Stimulated activated CD8-positive, alpha-beta memory T cell treated with anti-CD3 and anti-CD28 coated beads, Interleukin-15, amount 100 ng/mL, for 48 hours (primary cell): ENCODE measurements at regions not wholly inside any gene's neighbourhood (a gene's known extent, or its start where the extent isn't known, plus 50 kb on each side); places are given as distances from the start of the nearest gene placed in this dataset.

Experiments used
- DNase-seq, 2 donors: peaks; one replicate each; pipeline ENCODE4 v3.0.0-alpha.2; 2020; ENCODE audit warnings: low read depth in 2 of 2

- DNase-seq: no peak
Observed at GRCh38 chr1:22350171-22350923, 101.3 kb upstream of the ZBTB40 start.

DNA sequence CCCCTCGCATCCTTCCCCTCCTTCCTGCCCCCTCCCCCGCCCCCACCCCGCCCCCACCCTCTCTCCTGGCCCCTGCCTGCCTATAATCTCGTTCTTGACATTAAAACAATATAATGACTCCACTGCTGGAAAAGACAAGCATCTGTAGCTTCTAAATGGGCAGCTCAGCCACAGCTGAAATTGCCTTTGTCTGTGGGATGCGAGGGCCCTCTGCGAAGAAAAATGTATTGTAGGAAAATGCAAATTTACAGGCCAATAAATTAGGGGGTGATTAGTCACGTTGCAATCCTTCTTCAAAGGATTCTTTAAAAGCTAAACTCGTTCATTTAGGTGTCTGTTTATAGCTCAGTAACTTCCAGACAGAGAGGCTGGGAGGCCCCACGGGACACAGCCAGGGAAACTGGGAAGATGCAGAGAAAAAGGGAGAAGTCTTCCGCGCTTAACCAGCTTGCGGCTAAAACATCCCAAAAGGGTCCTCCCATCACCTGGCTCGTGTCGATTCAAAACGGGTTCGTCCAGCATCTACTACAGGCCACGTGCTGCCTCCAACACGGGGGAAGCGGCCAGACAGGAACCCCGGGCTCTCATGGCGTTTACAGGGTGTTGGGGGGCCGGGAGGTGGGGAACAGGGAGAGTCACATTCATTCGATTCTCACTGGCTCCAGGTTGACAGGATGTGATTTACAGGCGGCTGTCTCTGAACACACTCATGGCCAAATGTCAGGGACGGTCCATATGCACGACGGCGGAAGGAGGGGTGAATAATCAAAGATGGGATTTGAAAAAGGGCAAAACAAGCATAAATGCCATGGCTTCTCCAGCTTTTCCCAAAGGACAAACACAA lies 100.5 kb upstream of the ZBTB40 start:
- no peak for DNase-seq

DNA sequence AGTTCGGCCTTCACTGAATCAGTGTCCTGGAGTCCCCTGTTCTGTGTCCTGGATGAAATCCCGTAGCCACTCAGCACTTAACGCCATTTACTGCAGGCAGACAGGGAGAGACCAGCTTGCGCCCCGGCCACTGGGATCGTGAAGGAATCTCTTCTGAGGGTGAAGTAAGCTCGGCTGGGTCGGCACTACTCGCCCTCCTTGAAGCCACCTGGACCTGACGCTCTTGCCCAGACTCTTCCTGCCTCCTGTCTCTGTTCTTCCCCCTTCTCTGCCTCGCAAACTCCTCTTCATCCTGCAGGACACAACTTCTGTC lies 99.9 kb upstream of the ZBTB40 start:
- no peak for DNase-seq

DNA sequence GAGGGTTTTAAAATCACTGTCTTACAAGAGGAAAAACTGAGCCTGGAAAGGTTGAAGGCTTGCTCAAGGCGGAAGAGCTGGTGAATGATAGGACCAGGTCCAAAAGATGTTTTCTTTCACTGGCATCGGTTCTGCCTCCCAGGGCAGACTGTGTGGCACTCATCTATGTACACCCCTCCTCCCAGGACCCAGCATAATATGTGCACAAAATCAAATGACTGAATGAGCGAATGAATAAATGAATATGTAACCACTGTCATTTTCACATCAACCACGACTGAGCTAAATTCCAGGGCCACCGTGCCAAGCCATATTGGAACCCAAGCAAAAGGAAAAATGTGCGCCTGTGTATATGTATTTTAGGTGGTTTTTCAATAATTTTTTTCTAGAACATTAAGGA lies 99.3 kb upstream of the ZBTB40 start:
- no peak for DNase-seq

- no peak for DNase-seq
Observed at GRCh38 chr1:22352896-22353295, 98.8 kb upstream of the ZBTB40 start.

- DNase-seq: no peak
Observed at GRCh38 chr1:22359427-22359826, 92.2 kb upstream of the ZBTB40 start.

DNA sequence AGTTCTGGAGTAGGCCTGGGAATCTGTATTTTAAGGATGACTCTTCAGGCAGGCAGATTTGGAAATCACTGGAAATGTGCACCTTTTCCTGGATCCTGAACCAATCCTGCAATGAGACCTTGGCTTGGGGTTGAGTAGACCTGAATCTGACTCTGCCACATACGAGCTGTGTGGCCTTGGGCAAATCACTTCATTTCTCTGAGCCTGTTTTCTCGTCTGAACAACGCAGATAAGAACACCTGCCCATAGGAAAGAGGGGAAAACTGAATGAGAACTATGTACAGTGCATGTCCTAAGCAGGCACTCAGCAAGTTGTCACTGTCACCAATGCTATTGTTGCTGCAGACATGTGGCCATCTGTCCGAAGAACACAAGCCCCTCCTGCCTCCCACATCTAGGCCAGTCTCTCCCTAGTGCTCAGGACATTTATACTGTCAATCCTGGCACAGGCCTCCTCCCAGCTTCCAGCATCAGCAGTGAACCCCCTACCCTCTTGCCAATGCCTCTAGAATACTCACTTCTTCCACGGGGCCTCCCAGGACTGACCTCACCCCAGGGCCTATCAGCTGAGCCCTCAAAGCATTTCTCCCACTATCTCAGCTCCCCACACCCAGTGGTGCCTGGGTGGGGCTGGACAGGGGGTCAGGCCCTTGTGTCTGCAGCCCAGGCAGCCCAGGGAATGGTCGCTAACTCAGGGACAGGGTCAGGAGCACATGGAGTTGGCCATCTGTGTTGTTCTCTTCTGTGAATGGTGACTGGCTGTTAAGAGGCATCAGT lies 88.8 kb upstream of the ZBTB40 start:
- no peak for DNase-seq

DNA sequence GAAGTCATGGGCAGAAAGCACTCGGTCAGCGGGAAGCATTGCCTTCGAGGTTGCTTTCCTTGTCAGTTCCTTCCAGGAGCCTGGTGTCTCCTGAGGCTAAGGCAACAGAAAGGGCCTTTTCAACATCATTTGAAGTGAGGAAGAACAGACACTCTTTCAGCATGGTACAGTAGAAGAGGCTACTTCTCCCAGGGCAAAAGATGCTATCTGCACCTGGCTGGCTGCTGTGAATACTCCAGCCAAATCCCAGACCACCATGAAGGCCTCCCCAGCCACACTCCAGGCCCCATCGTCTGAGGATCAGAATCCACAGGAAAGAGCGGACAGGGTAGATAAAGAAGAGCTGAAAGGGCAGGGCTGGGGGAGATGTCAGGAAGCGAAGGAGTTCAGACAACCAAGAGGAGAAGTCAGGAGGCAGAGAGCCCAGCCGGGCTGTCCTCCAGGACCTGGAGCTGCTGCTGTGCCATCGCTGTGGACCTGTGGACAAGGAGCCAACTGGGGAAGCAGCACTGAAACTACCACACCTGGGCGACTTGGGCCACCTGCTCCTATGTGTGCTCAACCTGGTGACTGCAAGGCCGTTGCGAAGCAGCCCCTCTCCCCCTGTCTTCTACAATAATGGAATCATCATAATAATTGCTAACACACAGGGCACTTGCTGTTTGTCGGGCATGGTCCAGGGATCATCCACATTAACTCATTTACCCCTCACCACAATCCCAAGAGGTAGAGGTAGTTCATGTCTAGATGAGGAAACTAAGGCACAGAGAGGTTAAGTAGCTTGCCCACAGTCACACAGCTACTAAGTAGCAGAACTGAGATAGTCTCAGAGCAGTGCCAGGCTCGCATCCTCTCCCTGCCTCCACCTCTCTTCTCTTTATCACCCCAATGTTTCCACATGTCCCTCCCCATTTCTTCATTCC lies 88.0 kb upstream of the ZBTB40 start:
- no peak for DNase-seq

- DNase-seq: no peak
Observed at GRCh38 chr1:22364326-22364650, 87.4 kb upstream of the ZBTB40 start.

DNA sequence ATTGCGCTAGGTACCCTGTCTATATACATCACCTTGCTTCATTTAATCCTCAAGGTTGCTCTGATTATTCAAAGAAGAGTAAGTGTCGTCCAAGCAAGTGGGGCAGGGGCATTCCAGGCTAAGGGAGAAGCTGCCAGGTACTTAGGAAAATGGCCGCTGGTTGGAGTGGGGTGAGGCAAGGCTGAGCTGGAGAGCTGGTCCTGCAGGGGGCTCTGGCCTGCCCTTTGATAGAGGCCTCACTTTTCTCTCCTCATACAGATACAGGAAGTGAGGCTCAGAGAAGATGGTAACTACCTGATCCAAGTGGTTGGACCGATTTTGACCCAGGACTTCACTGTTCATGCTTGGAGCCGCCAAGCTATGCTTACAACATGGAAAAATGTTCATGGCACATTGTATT lies 86.9 kb upstream of the ZBTB40 start:
- no peak for DNase-seq

DNA sequence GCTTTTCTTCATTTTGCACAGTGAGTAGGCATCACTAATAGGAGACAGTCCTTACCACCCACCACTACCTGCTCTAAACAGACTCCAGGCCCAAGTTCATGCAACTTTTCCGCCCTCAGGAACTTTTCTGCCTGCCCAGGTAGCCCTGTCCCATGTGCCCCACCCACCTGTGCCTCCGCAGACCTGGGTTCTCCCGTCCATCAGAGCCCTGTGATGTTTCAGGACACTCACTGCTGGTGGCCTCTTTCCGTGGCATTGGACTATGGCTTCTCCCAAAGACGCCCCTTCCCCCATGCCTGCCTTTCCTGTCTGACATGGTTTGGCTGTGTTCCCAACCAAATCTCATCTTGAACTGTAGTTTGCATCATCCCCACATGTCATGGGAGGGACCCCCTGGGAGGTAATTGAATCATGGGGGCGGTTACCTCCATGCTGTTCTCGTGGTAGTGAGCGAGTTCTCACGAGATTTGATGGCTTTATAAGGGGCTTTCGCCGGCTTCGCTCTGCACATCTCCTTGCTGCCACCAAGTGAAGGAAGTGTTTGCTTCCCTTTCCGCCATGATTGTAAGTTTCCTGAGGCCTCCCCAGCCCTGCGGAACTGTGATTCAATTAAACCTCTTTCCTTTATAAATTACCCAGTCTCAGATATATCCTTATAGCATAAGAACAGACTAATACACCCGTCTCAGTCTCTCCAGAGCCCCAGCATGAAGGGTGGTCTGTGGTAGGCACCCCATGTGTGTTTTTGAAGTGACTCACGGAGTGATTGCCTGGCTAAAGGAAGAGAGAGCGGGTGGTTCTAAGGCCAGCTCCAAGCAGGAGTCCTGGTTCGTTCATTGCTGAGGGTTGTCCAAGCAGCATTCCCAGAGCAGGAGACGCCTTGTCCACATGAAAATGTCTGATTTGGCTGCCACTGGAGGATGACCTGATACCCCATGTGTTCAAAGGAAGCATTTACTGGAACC lies 86.0 kb upstream of the ZBTB40 start:
- DNase-seq: no peak

DNA sequence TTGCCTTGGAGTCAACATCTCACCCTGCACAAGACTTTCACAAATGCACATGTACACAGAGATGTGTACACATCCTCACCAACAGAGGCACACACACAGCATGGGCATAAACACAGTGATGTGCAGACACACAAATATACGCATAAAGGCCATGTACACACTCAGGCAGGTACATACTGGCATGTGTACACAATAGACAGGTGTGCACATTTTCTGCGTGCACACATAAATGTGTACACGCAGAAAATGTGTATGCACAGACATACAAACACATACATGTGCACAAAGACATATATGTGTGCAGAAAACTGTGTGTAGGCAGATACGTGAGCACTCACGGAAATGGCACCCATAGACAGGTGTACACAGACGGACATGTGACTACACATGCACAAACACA lies 85.3 kb upstream of the ZBTB40 start:
- DNase-seq: no peak

- no peak for DNase-seq
Observed at GRCh38 chr1:22368125-22368524, 83.5 kb upstream of the ZBTB40 start.

DNA sequence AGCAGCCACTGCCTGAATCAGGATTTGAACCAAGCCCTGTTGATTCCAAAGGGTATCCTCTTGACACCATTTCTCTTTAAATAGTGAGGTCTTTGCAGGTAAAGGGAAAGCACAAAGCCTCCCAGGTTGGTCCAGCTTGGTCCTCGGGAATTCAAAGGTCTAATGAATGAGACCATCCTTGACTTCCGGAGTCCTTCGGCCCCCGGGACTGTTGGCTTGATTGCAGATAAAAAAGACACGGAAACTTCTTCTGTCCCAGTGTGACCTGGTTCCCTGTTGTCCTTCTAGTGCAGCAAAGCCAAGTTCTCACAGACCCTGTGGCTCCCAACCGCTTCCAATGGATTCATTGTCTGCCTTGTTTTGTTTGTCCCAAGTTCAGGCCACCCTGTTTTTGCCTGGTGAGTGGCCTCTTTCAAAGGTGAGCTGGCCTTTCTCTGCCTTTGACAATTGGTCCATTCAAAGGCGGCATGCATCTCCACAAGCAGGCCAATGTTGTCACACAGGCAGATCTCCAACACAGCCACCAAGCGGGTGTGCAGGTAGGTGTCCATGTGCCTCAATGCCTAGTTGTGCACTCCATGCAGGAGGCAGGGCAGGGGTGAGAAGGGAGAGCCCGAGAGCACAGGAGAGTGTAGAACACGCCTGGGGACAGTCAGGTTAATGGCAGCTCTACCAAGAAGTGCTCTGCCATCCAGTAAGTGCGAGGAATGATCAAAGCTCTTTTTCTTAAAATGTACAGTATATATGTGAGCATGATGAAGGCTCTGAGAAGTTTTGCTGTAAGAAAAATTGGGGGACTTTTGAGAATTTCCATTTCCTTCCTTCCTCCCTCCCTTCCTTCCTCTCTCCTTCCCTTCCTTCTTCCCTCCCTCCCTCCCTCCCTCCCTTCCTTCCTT lies 82.1 kb upstream of the ZBTB40 start:
- no peak for DNase-seq

DNA sequence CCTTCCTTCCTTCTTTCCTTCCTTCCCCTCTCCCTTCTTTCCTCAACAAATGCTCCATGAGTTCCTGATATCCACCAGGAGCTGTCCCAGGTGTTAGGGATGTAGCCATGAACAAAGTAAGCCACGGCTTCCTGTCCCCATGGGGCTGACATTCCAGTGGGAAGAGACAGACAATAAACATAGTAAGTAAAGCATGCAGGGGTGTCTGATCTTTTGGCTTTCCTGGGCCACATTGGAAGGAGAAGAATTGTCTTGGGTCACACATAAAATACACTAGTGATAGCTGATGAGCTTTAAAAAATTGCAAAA lies 81.5 kb upstream of the ZBTB40 start:
- no peak for DNase-seq

DNA sequence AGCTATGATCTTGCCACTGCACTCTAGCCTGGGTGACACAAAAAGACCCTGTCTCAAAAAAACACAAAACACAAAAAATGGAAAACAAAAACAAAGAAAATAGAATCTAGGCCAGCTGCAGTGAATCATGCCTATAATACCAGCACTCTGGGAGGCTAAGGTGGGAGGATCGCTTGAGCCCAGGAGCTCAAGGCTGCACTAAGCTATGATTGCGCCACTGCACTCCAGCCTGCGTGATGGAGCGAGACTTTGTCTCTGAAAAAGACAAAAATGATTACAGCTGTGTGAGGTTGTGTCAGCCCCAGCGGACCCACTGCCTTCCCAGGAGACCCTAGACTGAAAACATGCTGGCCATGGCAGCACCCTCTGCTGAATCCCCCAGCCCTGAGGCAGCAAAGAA lies 80.2 kb upstream of the ZBTB40 start:
- no peak for DNase-seq

- DNase-seq: no peak
Observed at GRCh38 chr1:22373252-22373651, 78.4 kb upstream of the ZBTB40 start.

DNA sequence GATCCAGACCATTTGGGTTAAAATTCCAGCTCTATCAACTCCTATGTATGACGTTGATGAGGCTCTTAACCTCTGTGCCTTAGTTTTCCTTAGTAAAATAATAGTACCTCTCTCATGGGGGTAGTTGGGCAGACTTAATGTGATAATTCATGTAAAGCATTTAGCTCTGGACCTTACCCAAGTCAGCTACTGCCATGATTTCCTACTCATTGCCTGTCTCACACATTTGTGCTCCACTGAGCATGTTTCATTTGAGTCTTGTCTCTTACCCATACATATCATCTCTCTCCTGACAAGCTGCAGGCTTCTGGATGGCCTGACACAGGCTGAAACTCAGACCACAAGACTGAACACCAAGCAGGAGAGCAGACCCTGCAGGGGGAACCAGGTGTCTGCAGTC lies 77.7 kb upstream of the ZBTB40 start:
- no peak for DNase-seq

- DNase-seq: no peak
Observed at GRCh38 chr1:22375601-22376000, 76.0 kb upstream of the ZBTB40 start.

GRCh38 chr1:22376001-22376400 lies 75.7 kb upstream of the ZBTB40 start:
- no peak for DNase-seq
